Upper lobe of left lung (tissue), 6 donors: ENCODE measurements at regions not wholly inside any gene's neighbourhood (a gene's known extent, or its start where the extent isn't known, plus 50 kb on each side); places are given as distances from the start of the nearest gene placed in this dataset.

Experiments used
- ATAC-seq, 2 donors: fragments of 200-7000 bp; cut with Tn5 transposase; one replicate each; pipeline ENCODE4 v1.9.1; 2022; ENCODE audit warnings: mild to moderate bottlenecking in 2 of 2, moderate library complexity in 2 of 2; ENCODE audit not compliant: low FRiP score in 2 of 2
- DNase-seq, 2 donors: peaks; one replicate each; pipeline ENCODE4 v3.0.0-alpha.2; 2019 to 2020
- H3K27ac ChIP-seq, 4 donors: fragments of 200-600 bp; sonication (generic); one replicate each; pipeline ENCODE4 v1.5.1; 2016 to 2019
- H3K27me3 ChIP-seq, 4 donors: fragments of 200-600 bp; sonication (generic); one replicate each; pipeline ENCODE4 v1.5.1; 2017 to 2019
- H3K36me3 ChIP-seq, 4 donors: fragments of 200-600 bp; sonication (generic); one replicate each; pipeline ENCODE4 v1.5.1; 2016 to 2019
- H3K4me1 ChIP-seq, 4 donors: fragments of 200-600 bp; sonication (generic); one replicate each; pipeline ENCODE4 v1.5.1; 2018 to 2019
- H3K4me3 ChIP-seq, 4 donors: fragments of 200-600 bp; sonication (generic); one replicate each; pipeline ENCODE4 v1.5.1; 2017 to 2019; ENCODE audit warnings: mild to moderate bottlenecking in 2 of 4, moderate library complexity in 1 of 4
- H3K9me3 ChIP-seq, 4 donors: fragments of 200-600 bp; sonication (generic); one replicate each; pipeline ENCODE4 v1.5.1; 2018 to 2019
- CTCF ChIP-seq, 6 experiments: fragments of 450-650 bp in 4 of 6; fragments of 200-600 bp in 2 of 6; sonication (generic) in 2 of 6; IDR thresholded peaks; one replicate each; pipeline ENCODE4 v1.5.1; 2016 to 2019; ENCODE audit warnings: antibody characterized with exemption in 6 of 6
- EP300 ChIP-seq, 4 donors: sonication (generic); formaldehyde crosslinking; IDR thresholded peaks; one replicate each; pipeline ENCODE4 v1.5.1; 2017; ENCODE audit warnings: antibody characterized with exemption in 4 of 4, control low read depth in 2 of 4
- POLR2A ChIP-seq, 4 donors: fragments of 450-650 bp; IDR thresholded peaks; one replicate each; pipeline ENCODE4 v1.5.1; 2016 to 2017; ENCODE audit warnings: antibody characterized with exemption in 4 of 4, mild to moderate bottlenecking in 2 of 4
- POLR2AphosphoS5 ChIP-seq, 2 donors: sonication (generic); formaldehyde crosslinking; IDR thresholded peaks; one replicate each; pipeline ENCODE4 v1.5.1; 2017; ENCODE audit warnings: antibody characterized with exemption in 2 of 2
- WGBS, 2 donors: methylation state at CpG; one replicate each; pipeline ENCODE4 v1.1.5; 2017 to 2018; 5-methylcytosine and 5-hydroxymethylcytosine counted together
- donor health status: DM: no; HTN: no; CAD: no; lungs with moderate emphysema.
- donor health status: DM: no; HTN: yes; CAD: no; lungs with severe emphysema.

- no peaks in the 10 kb centered on the region for H3K9me3 ChIP-seq
- no peaks in the 10 kb centered on the region for H3K27me3 ChIP-seq
- H3K36me3 ChIP-seq = no peaks in the 10 kb centered on the region
- no peak for DNase-seq
- no peak for TF ChIP-seq POLR2AphosphoS5 (IDR thresholded peaks at IDR 0.05)
- no peak for TF ChIP-seq EP300 (IDR thresholded peaks at IDR 0.05)
- H3K4me1 ChIP-seq = no peaks in the 10 kb centered on the region
- ATAC-seq = no peak
- WGBS, 2 donors = 87% methylated on average over 3 of the region's 3 CpGs
- H3K4me3 ChIP-seq = no peak overlapping the region
- no peak overlapping the region for H3K27ac ChIP-seq
These were observed 901.5 kb downstream of the BRD1 start for GRCh38 chr22:48926136-48926535.

- TF ChIP-seq EP300 (IDR thresholded peaks at IDR 0.05) = no peak
- TF ChIP-seq POLR2AphosphoS5 (IDR thresholded peaks at IDR 0.05) = no peak
- no peak for TF ChIP-seq POLR2A (IDR thresholded peaks at IDR 0.05)
- no peak for TF ChIP-seq CTCF (IDR thresholded peaks at IDR 0.05)
- no peak overlapping the region for H3K4me3 ChIP-seq
- H3K36me3 ChIP-seq = no peaks in the 10 kb centered on the region
- no peaks in the 10 kb centered on the region for H3K9me3 ChIP-seq
- no peak overlapping the region for H3K27ac ChIP-seq
- 88 to 93% methylated on average over 5 of the region's 5 CpGs for WGBS, 2 donors
- H3K4me1 ChIP-seq = no peaks in the 10 kb centered on the region
- no peaks in the 10 kb centered on the region for H3K27me3 ChIP-seq
- ATAC-seq (no peak), DNase-seq (no peak)
These were observed 902.2 kb downstream of the BRD1 start for GRCh38 chr22:48925450-48925849.

GRCh38 chr22:48923996-48924395 lies 903.7 kb downstream of the BRD1 start:
- no peak overlapping the region for H3K4me3 ChIP-seq
- no peak for ATAC-seq
- H3K4me1 ChIP-seq = no peaks in the 10 kb centered on the region
- no peak overlapping the region for H3K27ac ChIP-seq
- 78 to 84% methylated on average over 4 to 9 of the region's 9 CpGs for WGBS, 2 donors
- DNase-seq = no peak
- no peaks in the 10 kb centered on the region for H3K36me3 ChIP-seq
- no peaks in the 10 kb centered on the region for H3K9me3 ChIP-seq
- H3K27me3 ChIP-seq = no peaks in the 10 kb centered on the region
- no peak for TF ChIP-seq CTCF (IDR thresholded peaks at IDR 0.05)
- TF ChIP-seq POLR2AphosphoS5 (IDR thresholded peaks at IDR 0.05) = no peak
- no peak for TF ChIP-seq POLR2A (IDR thresholded peaks at IDR 0.05)
- TF ChIP-seq EP300 (IDR thresholded peaks at IDR 0.05) = no peak

GRCh38 chr22:48923165-48923865 lies 904.4 kb downstream of the BRD1 start:
- ATAC-seq = no peak
- H3K36me3 ChIP-seq = no peaks in the 10 kb centered on the region
- H3K27me3 ChIP-seq = no peaks in the 10 kb centered on the region
- peak in 1 of 2 donors; percentile 24 for DNase-seq
- no peaks in the 10 kb centered on the region for H3K4me1 ChIP-seq
- no peak for TF ChIP-seq POLR2AphosphoS5 (IDR thresholded peaks at IDR 0.05)
- no peak for TF ChIP-seq EP300 (IDR thresholded peaks at IDR 0.05)
- TF ChIP-seq CTCF (IDR thresholded peaks at IDR 0.05) = no peak
- no peak for TF ChIP-seq POLR2A (IDR thresholded peaks at IDR 0.05)
- H3K9me3 ChIP-seq = no peaks in the 10 kb centered on the region
- no peak overlapping the region for H3K4me3 ChIP-seq
- 78 to 81% methylated on average over 11 to 14 of the region's 14 CpGs for WGBS, 2 donors
- H3K27ac ChIP-seq = no peak overlapping the region

GRCh38 chr22:48921411-48921903 lies 906.2 kb downstream of the BRD1 start:
- Histone ChIP-seq H3K4me1 (no peaks in the 10 kb centered on the region), H3K9me3 (no peaks in the 10 kb centered on the region), H3K27ac (no peak overlapping the region), H3K4me3 (no peak overlapping the region), H3K27me3 (no peaks in the 10 kb centered on the region), H3K36me3 (no peaks in the 10 kb centered on the region)
- DNase-seq = no peak
- 85 to 88% methylated on average over 12 to 13 of the region's 13 CpGs for WGBS, 2 donors
- ATAC-seq = no peak
- TF ChIP-seq POLR2A (IDR thresholded peaks at IDR 0.05) (no peak), CTCF (IDR thresholded peaks at IDR 0.05) (no peak), POLR2AphosphoS5 (IDR thresholded peaks at IDR 0.05) (no peak), EP300 (IDR thresholded peaks at IDR 0.05) (no peak)
